CD14-positive monocyte (primary cell): ENCODE measurements at regions not wholly inside any gene's neighbourhood (a gene's known extent, or its start where the extent isn't known, plus 50 kb on each side); places are given as distances from the start of the nearest gene placed in this dataset.

Experiments used
- DNase-seq, 3 donors: peaks; one replicate each; pipeline ENCODE4 v3.0.0-alpha.2; 2011 to 2022
- H2AFZ ChIP-seq: 2 replicates; pipeline ENCODE4 v1.6.0; 2012; ENCODE audit warnings: mild to moderate bottlenecking, low read depth, low read length, inconsistent platforms; ENCODE audit not compliant: insufficient read depth, poor library complexity, severe bottlenecking
- H3K27ac ChIP-seq, 2 donors: 1 replicate in 1 of 2; 2 replicates in 1 of 2; pipeline ENCODE4 v1.5.1; 2012 to 2013; ENCODE audit warnings: low read length in 2 of 2, control low read depth in 1 of 2, inconsistent platforms in 1 of 2, low read depth in 1 of 2, mild to moderate bottlenecking in 1 of 2
- H3K27me3 ChIP-seq, 2 donors: one replicate each; pipeline versions ENCODE4 v1.6.0 to v1.6.1; 2011 to 2013; ENCODE audit warnings: low read length in 2 of 2; ENCODE audit not compliant: control insufficient read depth in 2 of 2, insufficient read depth in 2 of 2
- H3K36me3 ChIP-seq, 2 donors: replicated peaks in 1 of 2; 1 replicate in 1 of 2; 2 replicates in 1 of 2; pipeline versions ENCODE4 v1.5.1 to v1.6.1; 2012 to 2013; ENCODE audit warnings: low read length in 2 of 2, control low read depth in 1 of 2, inconsistent platforms in 1 of 2, mild to moderate bottlenecking in 1 of 2; ENCODE audit not compliant: insufficient read depth in 2 of 2, control insufficient read depth in 1 of 2
- H3K4me1 ChIP-seq, 2 donors: 1 replicate in 1 of 2; 2 replicates in 1 of 2; pipeline versions ENCODE4 v1.5.1 to v1.6.1; 2012 to 2013; ENCODE audit warnings: low read length in 2 of 2, control low read depth in 1 of 2, inconsistent platforms in 1 of 2, mild to moderate bottlenecking in 1 of 2, moderate library complexity in 1 of 2; ENCODE audit not compliant: insufficient read depth in 2 of 2, control insufficient read depth in 1 of 2
- H3K4me2 ChIP-seq: replicated peaks from 2 replicates; pipeline ENCODE3; 2012; ENCODE audit warnings: low read length, moderate library complexity, mild to moderate bottlenecking; ENCODE audit not compliant: poor library complexity, severe bottlenecking; ENCODE audit errors: extremely low read depth
- H3K4me3 ChIP-seq, 3 experiments: fragments of 200-600 bp in 1 of 3; sonication (generic) in 1 of 3; replicated peaks in 1 of 3; 1 replicate in 2 of 3; 2 replicates in 1 of 3; pipeline ENCODE4 v1.5.1; 2011 to 2013; ENCODE audit warnings: low read length in 3 of 3, mild to moderate bottlenecking in 3 of 3, control low read depth in 2 of 3, low read depth in 2 of 3, inconsistent platforms in 1 of 3, moderate library complexity in 1 of 3
- H3K79me2 ChIP-seq: 2 replicates; pipeline ENCODE4 v1.6.0; 2012; ENCODE audit warnings: mild to moderate bottlenecking, control low read depth, inconsistent platforms, low read length, moderate library complexity; ENCODE audit not compliant: insufficient read depth
- H3K9ac ChIP-seq: 2 replicates; pipeline ENCODE4 v1.6.0; 2017; ENCODE audit warnings: low read length, mild to moderate bottlenecking; ENCODE audit not compliant: insufficient read depth, poor library complexity, severe bottlenecking
- H3K9me3 ChIP-seq, 2 donors: replicated peaks in 1 of 2; 1 replicate in 1 of 2; 2 replicates in 1 of 2; pipeline versions ENCODE4 v1.5.1 to v1.6.1; 2012 to 2013; ENCODE audit warnings: low read length in 2 of 2, control low read depth in 1 of 2; ENCODE audit not compliant: control insufficient read depth in 1 of 2, insufficient read depth in 1 of 2
- H4K20me1 ChIP-seq: 2 replicates; pipeline ENCODE4 v1.6.0; 2012; ENCODE audit warnings: mild to moderate bottlenecking, low read length, control low read depth, moderate library complexity; ENCODE audit not compliant: insufficient read depth
- H3K27ac Mint-ChIP-seq, 7 donors: one replicate each; pipeline ENCODE4 v1.8.0; 2020; ENCODE audit warnings: mild to moderate bottlenecking in 7 of 7, mixed read lengths in 7 of 7, moderate library complexity in 6 of 7, inconsistent platforms in 2 of 7
- H3K27me3 Mint-ChIP-seq, 3 donors: one replicate each; pipeline ENCODE4 v1.8.0; 2021 to 2022; ENCODE audit warnings: low read depth in 3 of 3, mild to moderate bottlenecking in 3 of 3, mixed read lengths in 3 of 3, moderate library complexity in 3 of 3, inconsistent platforms in 1 of 3
- H3K36me3 Mint-ChIP-seq, 2 donors: one replicate each; pipeline ENCODE4 v1.8.0; 2020; ENCODE audit warnings: mixed read lengths in 2 of 2, inconsistent platforms in 1 of 2, mild to moderate bottlenecking in 1 of 2
- H3K4me1 Mint-ChIP-seq: one replicate; pipeline ENCODE4 v1.8.0; 2020; ENCODE audit warnings: mild to moderate bottlenecking, mixed read lengths
- H3K4me3 Mint-ChIP-seq, 2 donors: one replicate each; pipeline ENCODE4 v1.8.0; 2020; ENCODE audit warnings: mild to moderate bottlenecking in 2 of 2, mixed read lengths in 2 of 2, moderate library complexity in 1 of 2
- H3K9me3 Mint-ChIP-seq, 7 donors: one replicate each; pipeline ENCODE4 v1.8.0; 2020 to 2022; ENCODE audit warnings: mixed read lengths in 7 of 7, mild to moderate bottlenecking in 6 of 7, moderate library complexity in 6 of 7, inconsistent platforms in 2 of 7
- CTCF ChIP-seq: fragments of 200-600 bp; IDR thresholded peaks from one replicate; pipeline ENCODE4 v1.8.0; 2022; ENCODE audit warnings: antibody characterized with exemption, mild to moderate bottlenecking
- WGBS: methylation state at CpG from one replicate; pipeline ENCODE4 v1.1.5; 2013; ENCODE audit warnings: missing lambda C conversion rate; ENCODE audit not compliant: insufficient coverage; 5-methylcytosine and 5-hydroxymethylcytosine counted together
- intact Hi-C, 2 donors: fragments of 100-400 bp; cut with micrococcal nuclease; formaldehyde crosslinking; loops; one replicate each; pipeline versions ENCODE4 v1.15.0 to v1.15.1; 2023

GRCh38 chr3:117252651-117253050 is 543.1 kb downstream of the TUSC7 start:
- no peak overlapping the region for H3K4me2 ChIP-seq
- intact Hi-C loops: no loop called here

DNA sequence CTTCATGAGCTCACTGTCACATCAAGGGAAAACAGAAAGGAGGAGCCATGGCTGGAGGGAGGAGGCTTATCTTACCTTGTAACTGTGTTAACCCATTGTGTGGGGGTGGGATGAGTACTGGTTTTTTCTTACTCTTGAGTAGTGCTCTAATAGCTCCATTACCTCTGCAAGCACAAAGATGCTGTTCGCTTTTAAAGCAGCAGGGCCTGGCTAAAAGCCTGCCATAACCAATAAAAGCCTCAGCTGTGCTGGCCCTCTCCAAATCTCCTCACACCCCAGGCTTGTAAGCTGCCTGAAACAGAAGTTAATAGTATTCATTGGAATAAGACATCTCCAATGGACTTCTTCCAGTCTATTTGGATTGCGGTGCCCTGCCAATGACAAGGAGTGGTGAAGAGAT is 544.1 kb downstream of the TUSC7 start:
- Histone ChIP-seq H2AFZ (no peak overlapping the region), H3K9ac (no peak overlapping the region), H4K20me1 (no peaks in the 10 kb centered on the region), H3K36me3 (no peaks in the 10 kb centered on the region), H3K27ac (no peak overlapping the region), H3K4me3 (no peak overlapping the region), H3K4me1 (no peaks in the 10 kb centered on the region), H3K27me3 (no peaks in the 10 kb centered on the region), H3K79me2 (no peaks in the 10 kb centered on the region), H3K9me3 (no peaks in the 10 kb centered on the region), H3K4me2 (no peak overlapping the region)
- no peaks in the 10 kb centered on the region for H3K27me3 Mint-ChIP-seq
- no peak overlapping the region for H3K27ac Mint-ChIP-seq
- intact Hi-C loops: no loop called here
- WGBS: no CpG with 5 or more reads among the region's 2 CpGs
- no peak overlapping the region for H3K4me3 Mint-ChIP-seq
- no peaks in the 10 kb centered on the region for H3K4me1 Mint-ChIP-seq
- no peak for TF ChIP-seq CTCF
- no peaks in the 10 kb centered on the region for H3K36me3 Mint-ChIP-seq
- peaks cover 0 to 3% (median 0%) of the 10 kb centered on the region in 7 donors for H3K9me3 Mint-ChIP-seq
- no peak for DNase-seq

More at GRCh38 chr3:117252651-117253050, 543.1 kb downstream of the TUSC7 start:
- Histone ChIP-seq H3K9me3 (no peaks in the 10 kb centered on the region), H3K36me3 (no peaks in the 10 kb centered on the region), H4K20me1 (no peaks in the 10 kb centered on the region), H3K27me3 (no peaks in the 10 kb centered on the region), H3K9ac (no peak overlapping the region), H3K4me1 (no peaks in the 10 kb centered on the region), H3K27ac (no peak overlapping the region), H2AFZ (no peak overlapping the region), H3K79me2 (no peaks in the 10 kb centered on the region), H3K4me3 (no peak overlapping the region)
- H3K27me3 Mint-ChIP-seq: peaks cover 0 to 1% (median 0%) of the 10 kb centered on the region in 3 donors
- no peaks in the 10 kb centered on the region for H3K4me1 Mint-ChIP-seq
- no peak for TF ChIP-seq CTCF
- peaks cover 0 to 5% (median 0%) of the 10 kb centered on the region in 7 donors for H3K9me3 Mint-ChIP-seq
- H3K4me3 Mint-ChIP-seq: no peak overlapping the region
- no peaks in the 10 kb centered on the region for H3K36me3 Mint-ChIP-seq
- no peak for DNase-seq
- no peak overlapping the region for H3K27ac Mint-ChIP-seq
